ENCODE measurements at regions not wholly inside any gene's neighbourhood (a gene's known extent, or its start where the extent isn't known, plus 50 kb on each side); places are given as distances from the start of the nearest gene placed in this dataset.
"Not testable (repeated sequence)": the region's sequence is repeated elsewhere in the genome, so short reads cannot be mapped to it uniquely, and the experiment has no call there.

DNA sequence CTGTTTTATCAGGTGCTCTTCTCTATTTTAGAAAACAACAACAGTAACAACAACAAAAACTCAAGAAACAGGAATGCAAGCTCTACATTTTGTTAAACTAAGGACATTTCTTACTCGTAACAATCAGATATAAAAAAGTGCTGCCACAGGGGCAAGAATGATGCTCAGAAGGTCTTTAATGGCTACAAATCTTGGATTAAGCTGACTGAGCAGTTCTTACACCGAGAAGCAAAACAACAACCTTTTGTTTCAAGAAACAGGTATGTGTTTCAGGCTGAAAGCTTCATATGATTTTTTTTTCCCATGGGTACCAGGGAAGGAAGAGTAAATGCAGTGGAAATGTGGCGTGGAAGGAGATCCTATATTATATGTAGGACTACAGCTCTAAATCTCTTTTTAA lies 786.8 kb upstream of the FBXO33 start:
- no peak for DNase-seq

DNA sequence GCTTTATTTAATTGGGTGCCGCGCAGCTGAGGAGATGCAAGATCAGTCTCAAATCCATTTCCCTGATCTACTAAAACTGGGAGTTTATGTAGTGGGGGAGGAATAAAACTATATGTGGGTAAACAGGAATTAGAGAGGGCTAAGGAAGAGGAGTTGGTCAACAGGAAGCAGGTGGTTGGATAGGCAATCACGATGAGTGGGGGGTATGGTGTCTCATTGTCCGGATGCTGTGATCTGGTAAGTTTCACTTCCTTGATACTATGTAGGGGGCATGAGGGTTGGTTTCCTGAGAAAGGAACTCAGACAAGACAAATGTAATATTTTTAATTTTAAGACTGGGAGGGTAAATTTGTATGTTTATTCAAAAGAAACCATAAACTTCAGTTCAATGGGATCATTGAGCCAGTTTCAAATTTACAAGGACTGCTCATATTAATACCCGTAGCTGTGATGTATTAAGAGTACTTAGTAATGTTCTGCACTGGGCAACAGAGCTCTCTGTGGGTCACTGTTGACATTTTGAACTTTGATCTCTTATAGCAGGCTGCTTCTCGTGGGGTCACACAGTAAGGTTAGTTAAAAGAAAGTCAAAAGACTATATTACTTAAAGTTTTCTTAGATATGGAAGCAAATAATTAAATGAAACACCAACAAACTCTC lies 786.2 kb upstream of the FBXO33 start:
- no peak for DNase-seq

DNA sequence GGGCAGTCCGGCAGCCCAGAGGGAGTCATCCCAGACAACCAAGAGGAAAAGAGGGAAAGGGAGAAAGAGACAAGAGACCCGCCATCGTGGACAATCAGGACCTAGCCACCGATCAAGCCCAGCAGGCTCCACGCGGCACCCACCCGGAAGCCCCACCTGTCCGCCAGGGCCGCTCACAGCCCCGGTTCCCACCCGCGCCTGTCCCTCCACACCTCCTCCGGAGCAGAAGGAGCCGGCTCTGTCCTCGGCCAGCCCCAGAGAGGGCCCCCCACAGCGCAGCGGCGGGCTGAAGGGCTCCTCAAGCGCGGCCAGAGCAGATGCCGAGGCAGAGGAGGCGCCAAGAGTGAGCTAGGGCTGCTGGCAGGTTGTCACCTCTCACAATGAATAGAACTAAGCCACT lies 784.7 kb upstream of the FBXO33 start:
- DNase-seq, result no peak

DNA sequence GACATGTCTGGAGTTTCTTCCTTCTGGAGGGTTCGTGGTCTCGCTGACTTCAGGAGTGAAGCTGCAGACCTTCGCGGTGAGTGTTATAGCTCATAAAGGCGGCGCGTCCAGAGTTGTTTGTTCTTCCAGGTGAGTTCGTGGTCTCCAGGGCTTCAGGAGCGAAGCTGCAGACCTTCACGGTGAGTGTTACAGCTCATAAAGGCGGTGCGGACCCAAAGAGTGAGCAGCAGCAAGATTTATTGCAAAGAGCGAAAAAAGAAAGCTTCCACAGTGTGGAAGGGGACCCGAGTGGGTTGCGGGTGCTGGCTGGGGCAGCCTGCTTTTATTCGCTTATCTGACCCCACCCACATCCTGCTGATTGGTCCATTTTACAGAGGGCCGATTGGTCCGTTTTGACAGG lies 784.2 kb upstream of the FBXO33 start:
- not testable (repeated sequence) for DNase-seq

DNA sequence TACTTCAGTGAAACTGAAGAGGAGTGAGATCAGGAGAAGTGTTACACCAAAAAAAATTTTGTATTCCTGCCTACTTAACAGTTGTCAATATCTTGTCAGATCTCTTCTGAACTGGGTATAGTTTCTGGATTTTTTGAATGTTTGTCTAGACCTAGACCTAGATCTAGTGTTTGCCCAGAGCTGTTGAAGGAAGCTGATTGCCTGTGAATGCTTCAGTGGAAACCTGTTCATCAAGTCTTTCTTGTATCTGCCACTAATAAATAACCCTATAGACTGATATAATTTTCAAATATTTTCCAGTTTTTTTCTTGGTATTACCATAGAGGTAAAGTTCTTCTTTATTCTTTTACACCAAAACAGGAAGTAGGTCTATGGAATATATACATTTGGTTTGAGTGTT lies 781.5 kb upstream of the FBXO33 start:
- no peak for DNase-seq

DNA sequence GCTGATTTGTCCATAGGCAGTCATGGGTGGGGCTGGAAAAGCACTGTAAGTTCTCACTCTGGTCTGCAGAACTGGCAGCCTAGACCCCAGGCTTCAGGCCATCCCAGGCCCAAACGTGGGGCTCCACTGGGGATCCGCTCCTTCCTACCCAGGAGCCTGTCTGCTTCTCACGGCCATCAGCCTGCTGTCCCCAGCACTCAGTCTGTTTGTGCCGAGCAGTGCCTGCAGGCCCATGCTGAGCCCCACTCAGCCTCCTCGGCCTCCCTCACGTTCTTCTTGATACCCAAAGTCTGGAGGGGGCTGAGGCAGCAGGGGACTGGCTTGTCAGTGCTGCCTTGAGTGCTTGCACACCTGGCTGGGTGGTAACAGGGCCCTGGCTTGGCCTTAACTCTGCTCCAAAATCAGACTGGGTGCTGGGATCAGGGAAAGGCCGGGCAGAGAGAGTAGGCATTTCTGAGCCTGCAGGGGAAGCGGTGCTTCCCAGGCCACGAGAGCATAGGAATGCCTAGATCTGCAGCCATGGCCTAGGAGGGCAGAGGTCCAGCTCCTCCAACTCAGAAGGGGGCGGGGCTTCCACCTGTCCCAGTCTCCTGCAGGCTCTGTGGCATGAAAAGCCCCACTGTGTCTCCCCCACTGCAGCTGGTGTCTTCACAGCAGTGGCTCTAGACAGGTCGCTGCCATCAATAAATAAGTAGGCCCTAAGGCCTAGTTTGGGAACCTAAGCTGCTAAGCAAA lies 772.4 kb upstream of the FBXO33 start:
- DNase-seq, result no peak

DNA sequence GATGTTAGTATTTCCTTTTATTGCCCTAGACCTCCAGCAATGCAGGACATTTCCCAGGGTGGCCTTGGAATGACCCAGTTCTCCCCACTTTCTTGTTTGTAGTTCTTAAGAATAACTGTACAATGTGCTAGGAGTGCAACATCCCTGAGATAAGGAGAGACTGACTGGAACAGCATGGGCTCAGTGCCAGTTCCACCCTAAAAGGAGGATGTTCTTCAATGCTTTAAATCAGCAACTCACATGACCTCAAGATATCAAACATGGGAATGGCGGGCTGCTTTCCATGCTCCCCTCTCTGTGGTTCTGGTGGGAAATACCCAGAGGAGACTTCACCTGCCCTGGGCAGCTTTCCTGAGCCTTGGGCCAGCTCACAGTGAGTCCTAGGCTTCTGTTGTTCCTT lies 766.9 kb upstream of the FBXO33 start:
- DNase-seq, result no peak

DNA sequence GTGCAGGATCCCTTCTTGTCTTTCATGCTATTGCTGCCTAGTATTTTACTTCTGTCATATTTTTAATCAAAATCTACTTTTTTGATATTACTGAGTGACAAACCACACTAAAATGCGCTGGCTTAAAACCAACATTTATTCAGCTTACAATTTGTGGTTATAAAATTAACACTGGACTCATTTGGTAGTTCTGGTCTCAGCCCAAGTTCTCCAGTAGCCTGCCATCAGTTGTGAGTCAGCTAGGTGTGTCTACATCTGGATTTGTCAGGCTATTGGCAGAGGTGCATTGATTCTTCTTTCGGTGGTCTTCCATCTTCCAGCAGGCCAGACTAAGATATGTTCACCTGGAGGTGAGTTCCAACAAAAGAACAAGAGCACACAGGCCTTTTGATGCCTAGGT lies 765.1 kb upstream of the FBXO33 start:
- no peak for DNase-seq

DNA sequence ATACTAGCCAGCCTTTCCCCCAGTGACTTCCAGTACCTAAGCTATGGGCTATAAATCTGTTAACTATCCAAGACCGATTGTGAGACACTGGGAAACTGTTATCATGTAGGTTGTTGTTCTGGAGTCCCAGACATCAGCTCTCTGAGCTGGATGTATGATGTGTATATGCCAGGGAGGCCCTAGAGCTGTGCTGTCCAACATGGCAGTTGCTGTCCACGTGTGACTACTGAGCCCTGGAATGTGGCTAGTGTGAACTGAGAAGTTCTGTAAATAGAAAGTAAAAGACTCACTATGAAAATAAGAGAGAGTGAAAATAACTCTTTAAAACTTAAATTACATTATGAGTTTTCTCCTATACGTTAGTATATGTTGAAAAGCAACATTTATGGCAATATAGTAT lies 755.8 kb upstream of the FBXO33 start:
- no peak for DNase-seq

DNA sequence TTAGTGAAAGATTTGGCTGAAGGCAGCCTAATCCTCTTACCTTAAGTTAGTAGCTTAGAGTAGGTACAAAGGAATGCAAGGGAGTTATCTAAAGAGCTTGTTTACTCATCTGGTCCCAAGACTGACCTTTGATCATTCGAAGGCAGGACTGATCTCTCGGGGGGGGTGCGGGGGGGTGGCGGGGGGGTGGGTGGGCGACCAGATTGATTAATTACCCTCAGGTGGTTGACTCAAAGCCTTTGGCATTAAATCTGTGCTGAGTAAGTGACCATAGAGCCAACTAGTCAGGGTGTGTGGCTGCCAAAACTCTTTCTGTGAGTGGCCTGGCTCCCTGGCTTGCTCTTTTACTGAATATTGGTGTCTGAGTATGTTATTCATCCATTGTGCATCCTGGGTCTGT lies 731.9 kb upstream of the FBXO33 start:
- no peak for DNase-seq

DNA sequence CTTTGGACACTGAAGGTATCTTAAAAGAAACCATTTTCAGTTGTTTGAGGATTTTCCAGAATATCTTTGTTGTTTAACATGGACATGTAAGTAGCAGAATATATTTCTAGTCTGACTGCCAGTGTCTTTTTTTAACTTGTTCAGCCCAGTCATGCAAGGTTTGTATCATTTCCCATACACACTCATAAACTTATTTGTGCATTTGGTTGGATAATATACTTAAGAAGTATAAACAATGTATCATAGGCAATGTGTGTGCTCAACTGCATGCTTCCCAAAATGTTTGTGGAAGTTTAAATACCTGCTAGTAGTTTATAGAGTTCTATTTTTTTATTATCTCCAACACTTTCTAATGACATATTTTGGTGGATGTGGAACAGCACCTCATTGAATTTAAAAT lies 707.4 kb upstream of the FBXO33 start:
- no peak for DNase-seq

DNA sequence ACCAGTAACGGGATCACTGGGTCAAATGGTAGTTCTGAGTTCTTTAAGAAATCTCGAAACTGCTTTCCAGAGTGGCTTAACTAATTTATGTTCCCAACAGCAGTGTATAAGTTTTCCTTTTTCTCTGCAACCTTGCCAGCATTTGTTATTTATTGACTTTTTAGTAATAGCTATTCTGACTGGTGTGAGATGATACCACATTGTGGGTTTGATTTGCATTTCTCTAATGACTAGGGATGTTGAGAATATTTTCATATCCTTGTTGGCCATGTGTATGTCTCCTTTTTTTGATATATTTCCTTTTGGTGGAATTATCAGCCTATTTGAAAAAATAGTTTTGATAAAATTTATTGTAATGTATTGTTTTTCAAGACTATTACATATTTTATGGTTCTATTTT lies 701.2 kb upstream of the FBXO33 start:
- DNase-seq, result no peak

DNA sequence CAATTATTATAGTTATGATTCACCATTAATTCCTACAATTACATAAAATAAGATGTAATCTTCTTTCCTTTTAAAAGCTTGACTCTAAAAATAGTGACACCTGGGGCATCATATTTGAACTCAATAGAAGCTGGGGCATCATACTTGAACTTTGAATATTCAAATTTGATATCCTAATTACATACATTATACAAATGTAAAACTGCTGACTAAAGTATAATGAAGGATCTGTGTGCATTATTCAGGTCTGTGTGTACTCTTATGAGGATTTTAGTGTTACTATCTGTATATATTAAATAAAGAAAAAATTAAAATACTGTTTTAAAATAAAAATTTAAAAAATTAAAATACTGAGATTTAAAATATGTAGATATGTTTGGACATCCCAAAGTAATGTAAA lies 696.9 kb upstream of the FBXO33 start:
- DNase-seq, result no peak

DNA sequence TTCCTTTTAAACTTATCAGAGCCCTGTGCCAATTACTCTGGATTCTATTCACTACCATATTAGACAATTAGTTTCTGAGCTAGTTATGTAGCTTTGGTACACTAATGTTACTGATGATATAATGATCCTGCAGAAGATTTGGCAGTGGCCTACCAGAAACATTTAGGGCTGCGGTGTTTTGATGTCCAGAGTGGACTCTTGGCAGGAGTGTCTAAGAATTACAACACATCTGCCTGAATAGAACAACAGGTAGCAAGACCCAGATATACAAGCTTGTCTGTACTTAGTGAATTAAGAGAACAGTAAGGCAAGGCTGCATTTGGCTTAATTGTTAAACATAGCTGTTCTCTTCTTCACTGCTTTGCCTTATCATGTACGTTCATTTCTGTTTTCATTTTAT lies 691.6 kb upstream of the FBXO33 start:
- DNase-seq, result no peak

DNA sequence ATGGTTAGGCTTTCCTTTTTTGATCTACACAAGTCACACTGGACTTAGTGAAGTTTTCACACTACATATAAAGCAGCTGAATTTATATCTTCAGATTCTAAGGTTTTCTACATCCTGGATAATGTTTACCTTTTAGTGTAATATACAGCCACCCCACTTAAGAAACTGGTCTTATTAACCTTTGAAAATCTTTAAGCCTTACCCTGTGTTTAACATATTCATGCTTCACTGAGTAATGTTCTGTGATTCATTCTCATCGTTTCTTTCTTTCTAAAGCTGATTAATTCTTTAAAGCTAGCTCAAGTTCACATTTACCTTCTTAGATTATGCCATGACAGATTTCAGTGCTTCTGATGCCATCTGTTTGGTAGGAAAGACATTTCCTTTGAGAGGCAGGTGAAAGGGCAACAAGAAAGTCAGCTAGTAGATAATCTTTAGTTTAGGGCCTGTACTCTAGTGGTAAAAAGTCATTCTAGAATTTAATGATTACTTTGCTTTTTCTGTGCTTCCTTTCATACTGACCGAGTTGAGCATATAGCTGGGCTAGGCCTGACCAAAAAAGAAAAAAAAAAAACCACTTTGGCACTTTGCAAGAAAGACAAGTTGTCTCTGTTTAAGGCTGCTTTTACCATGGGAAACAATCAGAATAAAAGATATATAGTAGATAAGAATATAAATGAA lies 690.9 kb upstream of the FBXO33 start:
- no peak for DNase-seq

DNA sequence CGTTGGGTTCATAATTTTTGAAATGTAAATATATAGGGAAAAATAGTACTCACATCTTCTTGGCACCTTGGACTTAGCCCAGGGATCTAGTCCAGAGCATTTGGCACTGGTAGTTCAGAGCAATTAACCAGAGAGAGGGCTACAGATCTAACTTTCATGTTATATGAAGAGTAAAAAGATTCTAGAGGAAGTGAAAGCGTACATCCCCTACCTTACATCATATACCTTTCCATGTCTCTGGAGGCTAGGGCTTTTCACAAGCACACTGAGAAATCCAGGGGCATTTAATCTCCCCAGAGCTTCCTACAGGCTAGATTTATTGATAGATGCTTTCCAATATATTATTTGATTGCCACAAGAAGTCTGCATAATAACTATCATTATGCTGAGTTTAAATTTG lies 687.5 kb upstream of the FBXO33 start:
- DNase-seq, result no peak

DNA sequence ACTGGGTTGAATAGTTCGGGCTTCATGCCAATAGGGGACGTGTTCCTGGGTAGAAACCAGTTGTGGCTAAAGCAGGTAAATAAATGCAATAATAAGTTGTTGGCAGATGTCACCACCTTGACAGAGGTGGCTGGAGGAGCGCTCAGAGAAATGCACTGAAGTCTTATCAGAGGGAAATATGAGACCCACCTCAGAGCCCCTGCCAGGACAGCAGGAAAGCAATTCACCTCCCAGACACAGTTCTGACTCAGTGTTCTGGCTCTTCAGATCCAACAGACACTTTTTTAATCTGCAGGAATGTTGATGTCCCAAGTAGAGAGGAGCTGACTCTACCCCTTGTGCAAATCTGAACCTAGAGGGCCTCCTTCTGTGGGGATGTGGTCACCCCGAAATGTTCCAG lies 687.1 kb upstream of the FBXO33 start:
- no peak for DNase-seq

DNA sequence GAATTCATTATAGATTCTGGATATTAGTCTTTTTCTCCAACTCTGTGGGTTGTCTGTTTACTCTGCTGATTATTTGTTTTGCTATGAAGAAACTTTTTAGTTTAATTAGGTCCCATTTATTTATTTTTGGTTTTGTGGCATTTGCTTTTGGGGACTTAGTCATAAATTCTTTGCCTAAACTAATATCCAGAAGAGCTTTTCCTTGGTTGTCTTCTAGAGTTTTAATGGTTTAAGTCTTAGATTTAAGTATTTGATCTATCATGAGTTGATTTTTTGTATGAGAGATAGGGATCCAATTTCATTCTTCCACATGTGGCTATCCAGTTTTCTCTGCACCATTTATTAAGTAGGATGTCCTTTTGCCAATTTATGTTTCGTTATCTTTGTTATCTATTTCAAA lies 683.4 kb upstream of the FBXO33 start:
- no peak for DNase-seq

DNA sequence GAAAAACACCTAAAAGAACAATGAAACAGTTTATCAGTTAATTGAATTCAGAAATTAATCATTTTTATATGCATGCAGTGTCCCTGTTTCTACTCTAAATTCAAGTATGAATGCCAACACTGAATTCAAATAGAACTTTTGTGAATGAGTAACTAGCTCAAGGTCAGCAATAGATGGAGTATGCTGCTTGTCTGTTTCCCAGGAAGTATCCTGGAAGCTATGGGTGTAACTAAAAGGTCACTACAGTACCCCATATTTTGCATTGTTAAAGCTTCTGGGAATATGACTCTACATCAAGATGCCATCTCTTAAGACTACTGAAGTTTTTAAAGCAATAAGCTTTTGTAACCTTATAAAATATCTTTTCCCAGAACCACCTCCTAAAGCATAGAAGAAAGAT lies 681.4 kb upstream of the FBXO33 start:
- DNase-seq, result no peak

DNA sequence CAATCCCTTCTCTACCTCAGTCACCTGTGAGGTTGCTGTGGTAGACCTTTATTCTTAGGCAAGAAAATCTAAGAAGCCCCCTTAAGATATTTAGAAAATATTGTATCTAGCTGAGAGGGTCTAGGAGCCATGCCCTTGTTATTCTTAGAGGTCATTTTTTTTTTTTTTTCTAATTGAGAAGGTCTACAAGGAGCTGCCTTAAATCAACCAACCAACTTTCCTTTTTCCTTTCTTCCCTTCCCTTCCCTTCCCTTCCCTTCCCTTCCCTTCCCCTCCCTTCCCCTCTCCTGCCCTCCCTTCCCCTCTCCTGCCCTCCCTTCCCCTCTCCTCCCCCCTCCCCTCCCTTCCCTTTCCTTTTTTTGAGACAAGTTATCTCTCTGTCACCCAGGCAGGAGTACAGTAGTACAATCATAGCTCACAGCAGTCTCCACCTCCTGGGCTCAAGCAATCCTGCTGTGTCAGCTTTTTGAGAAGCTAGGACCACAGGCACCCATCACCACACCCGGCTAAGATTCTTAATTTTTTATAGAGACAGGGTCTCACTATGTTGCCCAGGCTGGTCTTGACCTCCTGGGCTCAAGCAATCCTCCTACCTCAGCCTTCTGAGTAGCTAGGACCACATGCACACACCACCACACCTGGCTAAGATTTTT lies 668.4 kb upstream of the FBXO33 start:
- DNase-seq, result no peak

DNA sequence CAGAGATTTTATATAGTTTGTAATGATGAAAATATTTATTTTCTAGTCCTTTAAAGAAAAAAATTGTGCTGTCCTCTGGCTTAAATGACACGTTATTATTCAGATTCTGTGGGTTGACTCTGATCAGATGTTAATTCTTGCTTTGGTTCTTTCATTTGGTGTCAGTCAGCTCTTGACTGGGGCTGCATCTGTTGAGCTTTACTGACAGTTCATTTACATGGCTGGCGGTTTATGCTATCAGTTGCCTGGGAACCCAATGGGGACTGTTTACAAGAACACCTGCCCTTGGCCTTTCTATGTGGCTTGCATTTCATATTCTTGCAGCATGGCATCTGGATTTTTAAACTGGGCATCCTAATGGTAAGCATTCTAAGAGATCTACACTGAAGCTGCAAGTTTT lies 667.1 kb upstream of the FBXO33 start:
- no peak for DNase-seq

DNA sequence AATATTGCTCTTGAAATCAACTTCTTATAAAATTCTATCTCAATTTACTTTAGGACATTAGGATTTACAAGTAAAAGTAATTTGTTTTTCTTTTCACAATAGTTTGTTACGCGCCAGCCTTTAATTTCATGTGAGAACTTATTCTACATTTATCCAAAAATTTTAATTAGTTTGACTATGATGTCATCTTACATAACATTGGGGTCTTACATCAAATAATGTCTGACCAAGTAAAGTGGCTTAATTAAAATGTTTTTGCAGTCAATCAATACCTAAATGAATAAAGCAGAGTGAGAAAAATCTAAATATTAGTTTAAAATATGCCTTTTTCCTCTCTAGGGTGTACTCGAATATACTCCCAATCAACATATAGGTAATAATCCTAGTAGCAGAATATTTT lies 666.2 kb upstream of the FBXO33 start:
- DNase-seq, result no peak

DNA sequence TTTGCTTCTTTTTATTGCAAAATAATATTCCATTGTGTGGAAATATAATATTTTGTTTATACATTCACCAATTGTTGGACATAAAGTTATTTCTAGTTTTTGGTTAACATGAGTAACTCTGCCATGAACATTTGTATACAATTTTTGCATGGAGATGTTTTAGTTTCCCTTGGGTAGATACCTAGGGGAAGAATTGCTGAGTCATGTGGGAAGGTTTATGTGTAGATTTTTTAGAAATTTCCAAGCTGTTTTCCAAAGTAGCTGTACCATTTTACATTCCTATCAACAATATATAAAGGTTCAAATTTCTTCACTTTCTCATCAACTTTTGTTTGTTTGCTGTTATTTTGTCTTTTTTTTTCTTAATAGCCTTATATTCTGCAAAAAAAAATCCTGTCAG lies 664.7 kb upstream of the FBXO33 start:
- no peak for DNase-seq

DNA sequence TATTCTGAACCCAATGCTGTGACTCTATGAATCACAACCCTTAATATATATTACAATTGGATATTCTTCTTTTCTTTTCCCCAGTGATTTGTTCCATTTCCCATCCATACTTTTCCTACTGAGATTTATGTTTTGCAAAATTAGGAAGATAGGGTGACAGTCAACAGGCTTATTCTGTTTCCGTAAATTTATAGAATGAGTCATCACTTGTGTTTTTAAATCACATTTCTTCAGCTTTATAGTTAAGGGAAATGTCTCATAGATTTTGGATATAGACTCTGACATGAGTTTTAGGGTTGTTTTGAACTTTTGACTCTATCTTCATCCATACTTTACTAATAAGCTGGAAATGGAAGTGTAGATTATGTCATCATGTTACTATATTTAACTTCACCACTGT lies 661.6 kb upstream of the FBXO33 start:
- no peak for DNase-seq

Data from NCI-H774 (cell line).